ENCODE measurements at regions not wholly inside any gene's neighbourhood (a gene's known extent, or its start where the extent isn't known, plus 50 kb on each side); places are given as distances from the start of the nearest gene placed in this dataset.

DNA sequence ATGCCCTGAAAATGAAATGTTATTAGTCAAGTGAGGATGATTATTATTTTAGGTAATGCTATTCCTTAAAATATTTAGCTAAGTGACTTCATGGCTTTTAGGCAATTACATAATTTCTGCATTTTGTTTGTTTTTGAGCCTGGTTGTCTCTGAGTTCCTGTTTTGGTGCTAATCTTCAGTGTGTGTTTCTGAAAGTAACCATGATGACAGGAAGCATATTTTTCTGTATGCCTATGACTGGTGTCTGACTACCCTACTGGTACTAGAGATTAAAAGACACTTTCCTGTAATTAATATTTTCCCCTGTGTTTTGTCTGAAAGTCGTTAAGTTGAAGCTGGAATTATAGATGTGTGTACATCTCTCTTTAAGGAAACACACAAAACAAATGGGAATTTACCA is 295.0 kb upstream of the SPRED2 start:
- DNase-seq = no peak

DNA sequence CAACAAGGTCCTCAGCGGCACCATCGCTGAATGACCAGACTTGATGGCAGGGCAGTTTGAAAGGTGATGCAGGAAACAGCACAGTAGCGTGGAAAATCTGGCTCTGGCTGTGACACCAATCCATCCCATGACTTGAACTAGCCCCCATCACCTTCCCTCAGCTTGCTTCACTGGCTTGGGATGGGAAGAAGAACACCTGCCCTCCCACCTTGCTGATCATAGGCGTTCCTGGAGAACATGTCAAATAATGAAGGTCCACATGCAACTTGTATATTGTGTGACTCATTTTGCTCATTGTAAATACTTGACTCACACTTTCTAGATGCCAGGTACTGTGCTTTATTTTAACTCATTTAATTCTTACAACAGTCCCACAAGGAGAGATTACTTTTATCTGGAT is 292.4 kb upstream of the SPRED2 start:
- DNase-seq = no peak

DNA sequence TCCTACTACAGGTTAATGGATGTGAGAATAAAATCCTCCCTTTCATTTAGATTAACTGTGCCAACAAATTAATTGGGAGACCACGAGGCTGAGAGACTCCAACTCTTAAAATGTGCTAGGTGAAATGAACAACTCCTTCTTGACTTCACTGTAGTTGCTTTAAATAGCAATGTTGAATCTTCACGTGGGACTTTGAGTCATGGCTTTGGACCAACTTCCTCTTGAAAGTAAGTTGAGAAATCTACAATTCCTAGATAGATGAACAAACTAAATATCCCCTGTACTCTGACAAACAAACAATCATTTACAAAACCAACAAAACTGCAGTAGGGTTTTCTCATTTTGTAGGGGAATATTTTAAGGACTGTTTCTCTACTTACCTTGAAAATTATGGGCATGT is 291.9 kb upstream of the SPRED2 start:
- no peak for DNase-seq

DNA sequence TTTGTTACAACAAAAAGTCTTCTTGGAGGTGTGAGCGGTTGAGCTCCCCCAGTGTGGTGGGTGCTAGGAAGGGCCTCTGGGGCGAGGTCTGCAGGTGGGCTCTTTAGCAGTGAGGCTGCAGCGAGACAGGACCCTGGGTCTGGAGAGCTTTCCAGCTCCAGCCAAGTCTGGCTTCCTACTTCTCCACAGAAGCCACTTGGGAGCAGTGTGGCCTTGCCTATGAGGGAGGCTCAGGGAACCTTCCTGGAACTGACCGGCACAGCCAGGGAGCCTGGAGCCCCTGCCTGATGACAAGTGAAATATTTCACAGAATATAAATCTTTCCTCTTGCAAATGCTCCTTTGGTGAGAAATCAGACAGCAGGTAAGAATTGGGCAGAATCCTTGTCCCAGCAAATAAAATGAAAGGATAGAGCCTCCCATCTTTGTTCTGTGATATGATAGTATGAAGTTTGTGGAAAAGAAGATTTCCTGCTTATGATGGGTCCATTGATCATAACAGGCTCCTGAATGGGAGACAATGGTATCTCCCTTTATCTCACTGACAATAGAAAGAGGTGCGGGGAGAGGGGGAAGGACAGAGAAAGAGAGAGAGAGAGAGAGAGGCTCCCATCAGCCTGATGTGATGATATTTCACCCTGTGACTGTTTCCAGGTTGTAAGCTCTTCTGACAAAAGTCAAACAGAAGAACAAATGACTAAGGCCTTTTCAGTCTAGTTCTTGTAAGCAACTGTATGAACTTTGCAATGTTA is 289.8 kb upstream of the SPRED2 start:
- peak; percentile 25 for DNase-seq

DNA sequence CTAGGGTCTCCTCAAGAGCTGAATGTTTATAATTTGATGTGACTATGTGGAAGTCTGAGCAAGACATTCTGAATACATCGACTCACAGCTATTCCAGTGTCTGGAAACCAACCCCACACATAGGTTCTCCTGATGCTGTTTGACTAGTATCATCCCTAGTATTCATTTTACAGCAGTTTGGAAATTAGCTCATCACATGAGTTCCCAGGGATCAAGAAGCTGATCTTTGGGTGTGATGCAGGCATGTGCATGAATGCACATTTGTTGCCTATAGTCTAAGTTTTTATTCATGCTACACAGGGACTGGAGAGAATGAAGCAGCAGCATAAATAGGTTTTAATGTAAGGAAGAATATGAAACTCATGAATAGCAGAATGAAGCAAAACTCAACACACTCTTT is 284.3 kb upstream of the SPRED2 start:
- DNase-seq = no peak

DNA sequence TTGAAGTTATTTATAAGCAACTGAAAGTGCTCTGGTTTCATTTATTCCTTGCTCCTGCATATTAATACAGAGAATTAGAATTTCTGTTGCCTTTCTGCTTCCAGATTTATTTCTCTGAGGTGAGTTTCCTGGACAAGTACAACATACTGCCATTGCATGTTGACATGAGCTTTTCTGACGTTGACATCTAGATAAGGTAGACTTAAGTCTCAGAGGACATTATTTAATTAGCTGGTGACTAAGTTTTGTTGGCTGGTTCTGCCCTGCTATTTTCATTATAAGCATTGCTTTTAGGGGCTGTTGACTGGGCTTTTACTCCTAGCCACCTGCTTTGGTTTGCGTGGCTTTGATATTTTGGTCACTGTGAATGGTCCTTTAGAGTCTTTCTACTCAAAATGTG is 282.9 kb upstream of the SPRED2 start:
- no peak for DNase-seq

DNA sequence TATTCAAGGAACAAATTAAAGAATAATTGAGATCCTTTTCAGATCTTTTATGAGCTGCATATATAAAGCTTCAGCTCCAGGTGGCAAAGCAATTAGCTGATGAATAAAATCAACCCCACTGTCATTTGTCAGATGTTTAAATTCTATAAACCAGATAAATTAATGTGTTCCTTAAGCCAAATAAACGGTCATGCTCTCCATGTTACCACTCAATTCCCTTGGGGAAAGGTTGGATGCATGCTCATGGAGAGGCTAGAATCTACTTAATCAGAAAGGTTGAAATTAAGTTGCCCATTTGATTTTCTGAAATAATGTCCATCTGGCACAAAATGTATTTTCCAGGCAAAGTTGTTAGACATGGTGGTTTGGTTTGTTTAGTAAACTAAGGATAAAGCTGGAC is 282.5 kb upstream of the SPRED2 start:
- no peak for DNase-seq

DNA sequence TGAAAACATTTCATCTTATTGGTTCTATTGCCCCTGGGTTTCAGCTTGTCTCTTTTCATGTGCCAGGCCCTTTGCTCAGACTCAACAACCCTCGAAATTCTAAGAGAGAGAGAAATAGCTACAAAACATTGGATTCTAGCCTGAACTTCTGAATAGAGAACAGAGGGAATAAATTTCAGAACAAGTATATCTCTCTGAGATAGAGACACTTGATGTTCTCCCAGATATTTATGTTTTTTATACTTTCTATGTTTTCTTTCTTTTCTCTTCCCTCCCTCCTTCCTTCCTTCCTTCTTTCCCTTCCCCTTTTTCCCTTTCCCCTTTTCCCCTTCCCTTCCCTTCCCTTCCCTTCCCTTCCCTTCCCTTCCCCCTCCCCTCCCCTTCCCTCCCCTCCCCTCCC is 279.5 kb upstream of the SPRED2 start:
- no peak for DNase-seq

DNA sequence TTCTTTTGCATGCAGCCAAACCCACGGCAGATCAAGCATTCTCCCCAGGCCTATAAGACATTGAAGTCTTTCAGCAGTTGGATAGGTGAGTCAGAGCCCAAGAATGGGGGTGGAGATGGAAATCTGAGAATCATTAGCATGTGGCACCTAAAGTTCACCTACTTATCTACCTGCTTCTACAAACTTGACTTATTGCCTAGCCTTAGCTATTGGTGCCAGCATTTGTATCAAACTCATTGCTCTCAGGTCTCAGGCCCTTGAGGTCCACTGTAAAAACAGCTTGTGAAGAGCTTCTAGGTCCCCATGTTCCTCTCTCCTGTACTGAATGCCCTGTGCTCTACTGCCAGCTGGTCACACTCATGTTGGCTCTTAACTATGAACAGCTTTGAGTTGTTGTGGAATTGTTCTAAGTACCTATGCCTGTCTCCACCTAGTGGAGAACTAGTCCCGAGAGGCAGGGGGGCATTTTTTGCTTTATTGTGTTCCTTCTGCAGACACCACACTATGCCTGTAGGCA is 278.4 kb upstream of the SPRED2 start:
- DNase-seq = no peak

DNA sequence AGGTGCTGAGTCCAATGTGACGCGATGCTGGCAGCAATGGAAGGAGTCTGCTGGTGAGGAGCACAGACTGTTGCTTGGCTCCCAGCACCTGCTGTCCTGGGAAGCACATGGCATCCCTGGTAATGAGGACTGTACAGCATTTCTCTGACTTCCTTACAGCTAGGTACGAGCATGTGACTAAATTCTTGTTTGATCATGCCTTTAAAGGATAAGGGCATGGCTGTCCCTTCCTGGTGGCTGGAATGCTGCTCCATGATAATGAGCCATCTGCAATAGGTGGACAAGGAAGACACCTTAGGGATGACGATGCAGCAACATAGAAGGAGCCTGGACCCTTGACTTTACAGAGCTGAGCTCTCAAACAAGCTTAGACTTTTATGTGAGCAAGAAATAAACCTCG is 278.0 kb upstream of the SPRED2 start:
- DNase-seq = no peak

DNA sequence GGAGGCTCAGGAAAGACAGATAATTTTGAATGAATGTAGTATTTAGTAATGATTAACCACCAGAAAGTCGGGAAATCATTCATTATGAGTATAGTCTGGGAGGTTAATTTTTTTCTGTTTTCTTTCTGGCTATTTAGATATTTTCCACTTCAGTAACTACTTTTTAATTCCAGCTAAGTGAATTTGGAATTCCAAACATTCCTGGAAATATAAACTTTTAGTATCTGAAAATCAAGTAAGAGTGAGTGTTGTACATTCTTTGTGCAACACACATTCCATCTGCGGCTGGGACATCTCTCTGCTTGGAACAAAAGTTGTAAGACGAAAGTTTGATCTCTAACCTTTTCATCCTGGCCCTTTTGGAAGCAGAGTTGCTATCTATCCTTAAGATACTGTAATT is 275.7 kb upstream of the SPRED2 start:
- DNase-seq = peak; percentile 40

DNA sequence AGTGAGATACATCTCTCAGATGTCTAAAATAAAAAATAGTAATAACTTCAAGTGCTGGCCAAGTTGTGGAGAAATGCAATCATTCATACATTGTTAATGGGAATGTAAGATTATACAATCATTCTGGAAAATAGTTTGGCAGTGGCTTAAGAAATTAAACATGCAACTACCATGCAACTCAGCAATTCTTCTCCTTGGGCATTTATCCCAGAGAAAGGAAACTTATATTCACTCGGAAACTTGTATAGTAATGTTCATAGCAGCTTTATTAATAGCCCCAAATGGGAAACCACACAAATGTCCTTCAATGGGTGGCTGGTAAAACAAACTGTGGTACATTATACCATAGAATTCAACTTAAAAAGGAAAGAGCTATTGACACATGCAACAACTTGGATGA is 274.0 kb upstream of the SPRED2 start:
- peak; percentile 47 for DNase-seq

DNA sequence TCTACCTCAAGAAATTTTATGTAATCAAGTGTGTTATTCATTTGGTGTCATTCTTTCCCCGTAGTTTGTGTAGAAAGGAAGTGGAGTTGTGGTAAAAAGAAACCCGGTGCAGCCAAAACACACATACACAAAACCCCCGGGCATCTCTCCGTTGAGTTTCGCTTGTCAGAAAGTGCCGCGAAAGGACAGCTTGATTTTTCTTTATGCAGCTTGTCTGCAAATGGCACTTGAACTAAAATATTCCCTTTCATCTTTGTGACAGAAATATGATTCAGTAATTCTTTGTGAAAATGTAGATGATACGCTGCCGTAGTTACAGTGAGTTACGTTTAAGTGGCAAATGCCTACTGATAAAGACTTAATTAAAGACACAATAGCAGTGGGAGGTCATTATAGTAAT is 268.8 kb upstream of the SPRED2 start:
- no peak for DNase-seq

DNA sequence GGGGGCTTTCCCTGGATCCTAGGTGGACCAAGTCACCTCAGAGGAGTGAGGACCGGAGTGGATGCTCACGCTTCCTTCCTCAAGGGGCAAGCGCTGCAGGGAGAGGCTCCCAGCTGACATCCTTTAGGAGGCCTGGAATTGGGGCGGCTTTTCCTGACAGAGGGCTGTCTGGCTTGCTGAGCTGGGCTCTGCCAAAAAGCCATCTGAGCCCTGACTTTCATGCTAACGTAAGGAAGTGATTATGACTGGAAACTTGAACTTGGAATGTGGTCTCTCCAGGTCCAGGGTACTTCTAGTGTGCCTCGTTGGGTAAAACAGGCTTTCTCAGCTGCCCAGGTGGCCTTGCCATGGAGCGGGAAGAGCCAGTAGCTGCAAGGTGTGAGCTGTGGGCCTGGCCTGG is 268.3 kb upstream of the SPRED2 start:
- no peak for DNase-seq

DNA sequence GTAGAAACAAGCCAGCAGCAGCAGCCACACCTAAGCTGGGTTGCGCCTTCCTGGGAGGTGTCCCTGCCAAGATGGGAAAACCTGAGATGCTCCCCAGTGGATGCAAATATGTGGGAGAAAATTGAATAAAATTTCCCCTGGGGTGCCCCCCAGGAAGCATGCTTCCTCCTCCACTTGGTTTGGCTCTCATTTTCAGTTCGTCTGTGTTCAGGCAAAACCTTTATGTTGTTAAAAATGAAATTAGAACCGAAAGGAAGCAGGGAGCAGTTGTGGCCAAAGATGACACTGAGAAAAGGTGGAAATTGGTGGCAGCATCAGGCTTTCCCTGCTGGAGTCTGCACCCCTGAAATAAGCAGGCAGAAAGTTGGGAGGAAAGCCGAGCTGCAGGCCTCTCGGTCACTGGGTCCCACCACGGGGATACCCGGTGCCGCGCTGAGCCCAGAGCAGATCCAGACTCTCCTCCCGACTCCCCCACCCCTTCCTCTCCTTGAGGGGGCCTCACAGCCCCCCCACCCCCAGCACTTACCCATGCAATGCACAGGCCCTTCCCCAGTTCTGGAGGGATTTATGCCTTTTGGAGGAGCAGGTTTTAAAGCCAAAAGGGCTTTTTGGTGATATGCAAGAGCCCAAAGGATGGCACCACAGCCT is 267.7 kb upstream of the SPRED2 start:
- DNase-seq = no peak

DNA sequence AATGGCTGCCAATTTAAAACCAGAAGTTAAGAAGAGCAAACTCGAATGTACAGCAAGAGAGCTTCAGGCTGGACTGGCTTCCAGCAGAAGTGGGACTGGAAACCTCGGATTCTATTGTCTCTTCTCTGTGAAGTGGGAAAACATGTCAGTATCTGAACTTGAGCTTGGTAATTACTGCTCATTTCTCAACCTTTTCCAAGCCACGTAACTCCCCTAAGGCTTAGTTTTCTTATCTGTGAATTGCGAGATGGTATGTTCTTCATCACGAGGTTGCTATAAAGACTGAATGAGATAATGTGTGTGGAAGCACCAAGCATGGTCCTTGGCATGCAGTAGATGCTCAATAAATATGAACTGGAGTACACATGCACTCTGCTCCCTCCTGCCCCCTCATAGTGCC is 259.4 kb upstream of the SPRED2 start:
- no peak for DNase-seq

DNA sequence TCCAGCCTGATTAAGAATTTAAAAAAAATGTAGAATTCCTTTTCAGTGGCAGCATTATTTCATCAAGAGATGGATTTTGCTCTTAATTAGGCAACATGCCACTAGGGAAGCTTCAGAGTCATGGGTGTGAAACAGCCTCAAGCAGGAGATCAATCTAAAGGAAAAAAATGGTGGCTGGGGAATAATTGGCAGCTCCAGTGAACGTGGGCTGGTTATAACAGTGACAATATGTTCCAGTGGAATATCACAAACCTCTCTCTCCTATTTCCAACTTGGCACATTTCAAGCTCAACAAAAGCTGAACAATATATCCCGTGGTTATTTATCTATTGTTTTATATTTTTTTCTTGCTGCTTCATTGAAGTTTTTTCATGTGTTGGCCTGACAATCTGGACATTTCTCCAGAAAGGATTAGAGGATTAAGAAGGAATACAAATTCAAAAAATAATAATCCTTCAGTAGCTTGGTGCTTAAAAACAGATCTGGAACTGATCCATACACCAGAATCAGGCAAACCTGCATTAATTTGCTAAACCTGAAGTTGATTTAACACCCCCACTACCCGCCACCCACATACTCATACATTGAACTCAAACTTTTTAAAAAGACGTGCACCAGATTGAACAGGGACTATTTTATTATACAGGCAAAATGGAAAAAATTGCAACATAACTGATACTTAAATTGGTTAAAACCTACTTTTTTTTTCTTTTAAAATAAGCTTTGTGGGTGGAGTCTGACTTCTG is 255.9 kb upstream of the SPRED2 start:
- DNase-seq = no peak

DNA sequence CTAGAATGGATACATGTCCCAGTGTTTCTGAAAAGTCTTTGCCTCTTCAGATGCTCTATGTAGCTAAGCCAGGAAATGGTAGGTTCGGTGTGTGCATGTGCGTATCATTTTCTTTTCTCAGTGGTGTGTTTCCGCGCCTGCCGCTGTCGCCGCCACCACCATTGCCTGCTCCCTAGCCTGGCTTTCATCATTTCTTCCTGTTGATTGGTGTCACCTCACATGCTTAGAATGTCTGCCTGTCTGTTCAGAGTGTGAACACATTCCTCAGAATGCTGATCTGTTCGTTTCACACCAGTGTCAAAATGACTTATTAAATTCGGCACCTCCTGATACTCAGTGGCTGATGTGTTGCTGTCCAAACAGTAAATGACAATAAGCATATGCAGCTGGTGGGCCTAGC is 255.2 kb upstream of the SPRED2 start:
- no peak for DNase-seq

DNA sequence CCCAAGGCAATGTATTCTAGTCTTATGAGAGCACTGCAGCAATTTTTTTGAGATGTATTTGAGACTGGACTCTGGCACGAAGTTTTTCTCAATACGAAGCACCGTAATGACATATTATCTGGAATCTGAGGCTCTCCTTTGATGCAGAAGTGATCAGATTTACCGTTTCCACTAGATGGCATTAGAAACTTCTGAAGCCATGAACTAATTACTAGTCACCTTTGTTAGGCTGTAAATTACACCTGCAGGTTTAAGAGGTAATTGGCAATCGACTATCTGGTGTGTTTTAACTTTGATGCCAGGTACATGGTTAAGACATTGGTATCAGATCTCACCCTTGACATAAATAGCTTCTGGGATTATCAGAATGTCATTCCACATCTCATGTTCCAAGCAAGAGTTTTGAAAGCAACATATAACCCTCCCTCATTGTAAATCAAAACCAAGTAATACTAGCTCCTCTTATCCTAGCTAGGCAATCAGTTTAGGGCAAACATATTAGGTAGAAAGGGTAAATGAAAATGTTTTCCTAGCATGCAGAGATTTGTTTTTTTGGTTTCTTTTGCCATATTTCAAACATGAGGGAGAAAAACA is 254.6 kb upstream of the SPRED2 start:
- no peak for DNase-seq

DNA sequence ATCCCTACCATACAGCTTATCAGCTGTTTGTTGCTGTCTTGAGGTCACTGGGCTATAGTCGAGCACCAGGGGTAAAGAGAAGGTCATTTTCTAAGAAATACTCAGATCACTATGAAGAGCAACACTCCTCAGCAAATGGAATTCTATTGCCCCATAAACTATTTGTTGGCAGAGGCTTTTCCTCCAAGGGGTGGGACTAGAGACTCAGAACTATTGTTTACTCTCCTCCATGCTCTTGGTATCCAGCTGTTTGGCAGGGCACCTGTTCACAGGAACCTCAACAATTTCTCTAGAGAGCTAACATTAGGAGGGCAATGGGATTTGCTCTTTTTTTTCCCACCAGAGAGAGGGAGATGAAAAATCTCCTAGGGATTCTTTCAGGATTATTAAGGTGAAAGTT is 249.1 kb upstream of the SPRED2 start:
- DNase-seq = no peak

DNA sequence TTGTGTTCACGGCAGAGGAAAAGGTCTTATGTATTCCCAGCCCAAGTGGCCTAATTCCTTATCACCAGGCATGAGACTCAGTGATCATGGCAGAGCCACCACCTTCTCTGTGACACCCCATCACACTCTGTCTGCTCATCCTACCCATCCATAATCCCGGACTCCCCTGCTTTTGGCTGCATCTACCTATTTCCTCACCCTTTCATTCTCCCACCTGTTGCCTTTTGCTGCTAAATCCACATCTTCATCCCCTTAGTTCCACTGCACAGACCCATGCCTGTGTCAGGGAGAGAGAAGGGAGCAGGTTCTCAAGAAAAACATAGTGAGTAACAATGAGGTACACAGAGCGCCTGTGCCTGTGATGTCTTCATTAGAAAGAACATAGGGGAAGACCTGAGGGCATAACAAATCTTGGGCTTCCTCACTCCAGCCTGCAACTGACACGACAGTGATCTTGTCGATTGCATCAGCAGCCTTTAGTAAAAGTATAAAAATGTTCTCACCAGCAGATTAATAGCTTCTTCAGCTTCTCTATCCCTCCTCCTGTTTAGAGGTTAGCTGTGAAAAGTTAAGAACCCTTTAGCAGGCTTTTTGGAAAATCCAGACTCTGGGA is 246.5 kb upstream of the SPRED2 start:
- peak; percentile 41 for DNase-seq

DNA sequence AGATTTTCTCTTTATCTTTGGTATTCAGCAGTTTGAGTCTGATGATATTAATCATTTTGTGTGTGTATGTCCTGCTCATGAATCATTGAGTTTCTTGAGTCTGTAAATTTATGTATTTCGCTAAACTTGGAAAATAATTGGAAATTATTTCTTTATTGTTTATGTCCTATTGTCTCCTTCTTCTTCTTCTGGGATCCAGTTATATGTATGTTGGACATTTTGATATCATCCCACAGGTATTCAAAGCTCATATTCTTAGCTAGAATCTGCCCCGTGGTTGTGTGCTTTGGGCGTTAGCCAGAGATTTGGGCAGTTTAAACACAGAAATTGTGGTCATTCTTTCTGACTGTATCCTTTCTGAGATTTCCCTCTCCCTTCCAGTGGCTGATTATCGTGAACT is 243.0 kb upstream of the SPRED2 start:
- DNase-seq = no peak

DNA sequence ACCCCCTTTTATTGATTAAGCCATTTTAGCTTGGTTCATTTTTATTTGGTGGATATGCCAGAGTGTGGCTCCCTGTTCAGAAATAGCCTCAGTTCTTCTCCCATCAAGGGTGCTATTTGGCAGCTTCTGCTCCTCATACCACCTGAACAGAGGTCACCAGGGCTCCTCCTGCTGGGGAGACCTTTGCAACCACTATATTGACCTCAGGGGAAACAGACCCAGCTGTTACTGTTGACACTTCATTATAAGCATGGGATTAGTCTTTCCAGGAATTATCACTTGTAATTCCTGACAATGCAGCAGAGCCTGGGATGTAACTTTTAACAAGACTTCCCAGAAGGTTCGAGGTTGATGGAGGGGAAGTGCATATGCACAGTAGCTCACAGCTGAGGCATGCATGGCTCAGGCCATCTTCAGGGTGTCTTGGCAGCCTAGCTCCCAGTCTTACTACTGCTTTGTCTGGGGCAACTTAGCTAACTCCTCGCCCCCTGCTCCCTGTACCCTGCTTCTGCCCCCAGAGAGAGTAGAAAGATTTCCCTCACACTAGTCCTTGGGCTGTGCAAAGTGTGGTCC is 239.4 kb upstream of the SPRED2 start:
- no peak for DNase-seq
